HG03520 (cell line): ENCODE measurements at regions not wholly inside any gene's neighbourhood (a gene's known extent, or its start where the extent isn't known, plus 50 kb on each side); places are given as distances from the start of the nearest gene placed in this dataset.
"Not testable (repeated sequence)": the region's sequence is repeated elsewhere in the genome, so short reads cannot be mapped to it uniquely, and the experiment has no call there.

Experiments used
- ATAC-seq: cut with Tn5 transposase; IDR thresholded peaks from one replicate; pipeline ENCODE4 v1.9.1; 2021; ENCODE audit warnings: mild to moderate bottlenecking, moderate library complexity; ENCODE audit not compliant: unreplicated experiment

- no peak for ATAC-seq
These were observed 471.6 kb upstream of the CDH4 start for GRCh38 chr20:60780388-60781025.

- no peak for ATAC-seq
These were observed 469.0 kb upstream of the CDH4 start for GRCh38 chr20:60782959-60783625.

DNA sequence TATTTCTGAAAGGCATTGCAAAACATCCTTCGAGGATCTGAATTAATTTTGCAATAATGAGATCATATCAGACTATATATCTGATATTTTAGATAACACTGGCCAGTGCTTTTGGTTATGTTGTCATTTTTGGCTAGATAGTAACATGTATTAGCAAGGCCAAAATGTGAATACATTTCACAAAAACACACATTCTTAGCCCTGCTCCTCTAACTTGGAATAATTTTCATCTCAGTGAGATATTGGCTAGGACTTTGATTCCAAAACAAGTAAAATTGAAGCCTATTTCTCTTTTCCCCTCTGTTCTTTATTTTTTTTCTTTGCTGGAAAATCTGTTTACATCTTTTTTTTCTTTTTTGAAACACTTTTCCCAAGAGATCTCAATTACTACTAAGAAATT, 466.8 kb upstream of the CDH4 start:
- no peak for ATAC-seq

DNA sequence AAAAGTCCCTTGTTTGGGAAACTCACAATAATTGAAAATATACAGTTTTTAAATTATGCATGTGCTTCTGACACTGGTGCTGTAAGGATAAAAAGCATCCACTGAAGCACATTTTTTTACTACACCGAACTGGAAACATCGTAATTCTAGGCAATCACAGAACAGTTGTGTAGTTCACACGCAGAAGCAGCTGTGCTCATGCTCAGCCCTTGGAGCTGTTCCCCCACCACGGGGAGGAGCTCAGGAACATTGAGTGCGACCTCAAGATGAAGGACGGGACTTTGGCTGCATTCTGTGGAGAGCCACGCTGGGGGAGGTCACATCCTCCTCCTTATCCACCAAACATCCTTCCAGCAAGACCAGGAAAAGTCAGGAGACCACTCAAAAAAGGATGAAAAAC, 466.3 kb upstream of the CDH4 start:
- no peak for ATAC-seq

GRCh38 chr20:60786686-60787217, 465.3 kb upstream of the CDH4 start:
- ATAC-seq = no peak

GRCh38 chr20:60787276-60787675, 464.8 kb upstream of the CDH4 start:
- ATAC-seq = no peak

GRCh38 chr20:60788070-60788469, 464.0 kb upstream of the CDH4 start:
- ATAC-seq = no peak

DNA sequence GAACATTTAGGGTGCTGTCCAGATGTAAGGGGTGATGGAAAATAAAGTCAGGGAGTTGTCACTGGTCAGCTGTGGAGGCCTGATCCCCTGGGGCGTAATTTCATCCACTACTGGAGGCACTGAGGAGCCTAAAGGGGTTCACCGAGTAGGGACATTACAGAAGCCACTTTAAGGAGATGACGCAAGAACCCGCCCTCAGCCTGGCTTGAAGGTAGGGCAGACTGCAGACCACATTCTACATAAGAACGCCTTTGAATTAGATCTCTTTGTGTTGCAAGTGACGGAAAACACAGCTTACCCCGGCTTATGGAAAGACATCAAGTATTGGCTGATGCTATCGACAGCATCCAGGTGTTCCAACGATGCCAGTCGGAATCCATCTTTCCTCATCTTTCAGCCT, 462.7 kb upstream of the CDH4 start:
- ATAC-seq = no peak

DNA sequence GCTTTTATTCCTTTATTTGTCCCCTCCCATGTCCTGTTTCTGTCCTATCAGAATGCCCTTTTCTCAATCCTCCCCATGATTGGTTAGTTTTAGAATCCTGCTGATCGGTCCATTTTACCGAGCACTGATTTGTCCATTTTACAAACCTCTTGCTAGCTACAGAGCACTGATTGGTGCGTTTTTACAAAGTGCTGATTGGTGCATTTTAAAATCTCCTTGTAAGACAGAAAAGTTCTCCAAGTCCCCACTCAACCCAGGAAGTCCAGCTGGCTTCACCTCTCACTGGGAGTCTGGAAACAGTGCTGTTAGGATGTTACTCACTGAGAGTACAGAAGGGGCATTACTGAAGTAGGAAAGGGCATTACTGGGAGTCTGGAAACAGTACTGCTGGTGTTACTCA, 461.7 kb upstream of the CDH4 start:
- not testable (repeated sequence) for ATAC-seq

DNA sequence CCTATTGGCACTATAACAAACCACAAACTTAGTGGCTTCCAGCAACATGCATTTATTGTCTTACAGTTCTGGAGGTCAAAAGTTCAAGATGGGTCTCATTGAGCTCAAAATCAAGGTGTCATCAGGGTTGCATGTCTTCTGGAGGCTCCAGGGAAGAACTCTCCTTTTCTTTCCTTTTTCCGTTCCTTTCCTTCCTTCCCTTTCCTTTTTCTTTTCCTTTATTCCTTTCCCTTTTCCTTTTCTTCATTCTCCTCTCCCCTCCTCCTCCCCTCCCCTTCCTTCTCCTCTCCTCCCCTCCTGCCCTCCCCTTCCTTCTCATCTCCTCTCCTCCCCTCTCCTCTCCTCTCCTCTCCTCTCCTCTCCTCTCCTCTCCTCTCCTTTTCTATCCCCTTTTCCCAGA, 460.2 kb upstream of the CDH4 start:
- no peak for ATAC-seq

GRCh38 chr20:60792941-60793340, 459.1 kb upstream of the CDH4 start:
- no peak for ATAC-seq

DNA sequence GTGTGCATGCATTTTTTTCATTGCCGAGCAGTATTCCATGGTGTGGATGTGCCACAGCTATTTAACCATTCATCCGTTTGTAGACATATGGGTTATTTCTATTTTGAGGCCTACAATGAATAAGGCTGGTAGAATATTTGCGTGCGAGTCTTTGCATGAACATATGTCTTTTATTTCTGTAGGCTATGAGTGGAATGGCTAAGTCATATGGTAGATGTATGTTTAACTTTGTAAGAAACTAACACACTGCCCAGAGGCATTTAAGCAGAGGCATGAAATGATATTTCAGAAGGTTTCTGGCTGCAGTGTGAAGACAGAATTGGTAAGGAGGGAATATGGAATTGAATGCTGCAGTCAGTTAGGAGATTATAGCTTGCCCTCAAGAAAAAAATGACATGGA, 457.4 kb upstream of the CDH4 start:
- ATAC-seq = no peak

GRCh38 chr20:60795651-60796050, 456.4 kb upstream of the CDH4 start:
- ATAC-seq = no peak

DNA sequence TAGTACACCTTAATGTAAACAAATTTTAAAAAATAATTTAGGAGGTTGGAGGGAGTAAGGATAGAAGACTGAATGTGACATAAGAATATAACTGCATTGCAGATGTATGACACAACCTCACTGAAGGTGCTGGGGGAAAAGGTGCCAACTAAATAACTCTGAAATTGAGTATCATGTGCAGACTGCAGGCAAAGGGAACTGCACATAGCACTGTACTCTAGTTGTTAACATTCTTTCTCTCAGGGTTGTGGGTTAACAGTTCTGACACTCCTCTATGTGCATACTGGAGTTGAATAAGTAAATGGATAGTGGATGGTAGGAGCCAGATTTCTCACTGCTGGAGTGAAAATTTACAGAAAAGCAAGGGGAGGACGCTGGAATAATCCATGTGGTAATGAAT, 451.9 kb upstream of the CDH4 start:
- ATAC-seq = no peak

DNA sequence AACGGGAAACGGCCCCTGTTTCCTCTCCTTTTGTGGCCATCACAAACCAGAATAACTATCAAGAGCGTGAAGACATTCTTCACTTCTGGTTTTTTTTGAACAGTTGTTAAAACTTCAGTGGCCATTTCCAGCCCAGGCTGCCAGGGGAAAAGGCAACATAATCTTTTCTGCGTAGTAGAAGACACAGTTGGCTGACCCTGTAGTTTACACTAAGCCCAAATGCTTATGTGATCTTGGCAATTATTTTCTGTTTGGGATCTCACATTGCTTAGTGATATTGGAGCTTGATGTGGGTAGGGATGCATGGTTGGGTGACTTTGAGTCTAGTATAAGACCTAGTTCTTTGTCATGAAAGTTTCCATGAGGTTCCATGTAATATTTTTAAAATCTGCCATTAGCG, 449.4 kb upstream of the CDH4 start:
- ATAC-seq = no peak

DNA sequence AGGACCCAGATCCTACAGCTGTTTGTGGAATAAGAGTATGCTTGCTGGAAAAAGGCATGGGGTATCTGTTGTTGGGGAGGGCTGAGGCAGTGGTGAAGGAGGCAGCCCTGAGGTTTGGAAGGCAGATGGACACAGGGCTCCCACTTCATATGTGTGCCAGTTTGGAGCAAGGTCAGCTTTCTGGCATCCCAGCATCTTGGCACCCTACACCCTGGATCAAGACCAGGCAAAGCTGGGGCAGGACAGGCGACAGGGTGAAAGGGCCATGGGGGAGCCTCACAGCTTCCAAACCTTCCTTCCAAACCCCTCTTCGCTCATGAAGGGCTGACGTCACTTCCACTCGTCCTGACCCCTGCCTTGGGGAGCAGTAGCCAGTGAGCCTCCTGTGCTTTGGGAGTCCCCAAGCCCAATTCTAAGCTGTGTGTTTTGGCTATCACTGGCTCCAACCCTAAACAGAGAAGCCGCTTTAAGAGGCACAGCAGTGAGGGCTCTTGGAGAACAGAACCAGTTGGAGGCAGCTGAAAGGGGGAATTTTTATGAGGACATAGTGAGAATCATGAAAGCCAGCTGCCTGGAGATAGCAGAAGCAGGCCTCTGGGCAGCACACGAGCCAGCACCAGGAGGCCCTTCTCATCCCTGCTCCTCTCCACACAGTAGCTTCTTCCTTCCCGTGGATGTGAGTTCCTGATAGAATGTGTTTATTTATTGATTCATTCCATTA, 448.6 kb upstream of the CDH4 start:
- ATAC-seq = no peak

GRCh38 chr20:60804240-60804917, 447.7 kb upstream of the CDH4 start:
- ATAC-seq = no peak

DNA sequence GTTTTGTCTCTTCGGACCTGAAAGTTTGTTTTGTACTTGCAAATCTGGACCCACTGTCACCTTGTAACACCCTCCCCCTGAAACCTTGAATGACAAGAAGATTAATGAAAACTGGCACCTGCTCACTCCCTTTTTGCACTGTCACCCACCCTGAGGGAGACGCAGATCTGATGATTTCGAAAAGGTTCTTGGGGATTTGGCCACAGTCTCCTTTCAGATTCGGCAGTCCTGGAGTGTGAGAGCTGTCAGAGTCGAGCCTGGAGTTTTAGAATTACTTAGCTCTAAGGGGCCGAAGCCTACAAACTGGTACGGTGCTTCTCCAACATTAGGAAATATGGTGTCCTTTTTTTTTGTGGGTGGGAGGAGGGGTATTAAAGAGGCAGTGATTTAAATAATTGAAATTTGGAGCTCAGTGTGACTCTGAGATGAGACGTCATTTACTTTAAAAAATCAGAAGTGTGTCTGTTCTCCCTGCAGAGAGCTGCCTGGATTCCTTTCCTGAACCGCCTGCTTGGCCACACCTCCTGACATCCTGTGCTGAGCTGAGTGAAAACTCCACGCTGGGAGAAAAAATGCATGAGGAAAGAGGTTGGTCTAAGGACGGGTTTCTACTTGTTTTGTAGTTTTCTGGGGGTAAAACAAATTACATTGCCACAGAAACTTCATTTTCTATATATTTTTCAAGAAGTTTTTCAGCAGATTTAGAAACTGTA, 447.0 kb upstream of the CDH4 start:
- no peak for ATAC-seq

- ATAC-seq = no peak
These were observed 445.7 kb upstream of the CDH4 start for GRCh38 chr20:60806354-60806753.

DNA sequence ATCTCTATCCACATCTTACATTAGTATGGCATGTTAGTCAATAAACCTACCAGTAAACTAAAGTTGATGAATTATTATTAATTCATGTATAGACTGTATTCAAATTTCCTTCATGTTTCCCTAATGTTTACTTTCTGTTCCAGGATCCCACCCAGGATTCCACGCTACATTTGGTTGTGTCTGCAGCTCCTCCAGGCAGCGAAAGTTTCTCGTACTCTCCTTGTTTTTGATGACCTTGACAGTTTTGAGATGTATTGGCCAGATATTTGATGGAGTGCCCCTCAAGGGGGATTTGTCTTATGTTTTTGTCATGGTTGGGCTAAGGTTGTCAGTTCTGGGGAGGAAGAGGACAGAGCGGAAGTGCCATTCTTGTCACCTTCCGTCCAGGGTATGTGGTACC, 445.2 kb upstream of the CDH4 start:
- ATAC-seq = no peak
